Myocyte (in vitro differentiated cells): ENCODE measurements at regions not wholly inside any gene's neighbourhood (a gene's known extent, or its start where the extent isn't known, plus 50 kb on each side); places are given as distances from the start of the nearest gene placed in this dataset.
"Not testable (repeated sequence)": the region's sequence is repeated elsewhere in the genome, so short reads cannot be mapped to it uniquely, and the experiment has no call there.

Experiments
- DNase-seq: peaks from one replicate; pipeline ENCODE4 v3.0.0-alpha.2; 2012; ENCODE audit warnings: low read depth

GRCh38 chr1:91604632-91605031 is 104.0 kb downstream of the CDC7 start:
- peak; percentile 90 for DNase-seq

GRCh38 chr1:91605566-91605965 is 104.9 kb downstream of the CDC7 start:
- no peak for DNase-seq

DNA sequence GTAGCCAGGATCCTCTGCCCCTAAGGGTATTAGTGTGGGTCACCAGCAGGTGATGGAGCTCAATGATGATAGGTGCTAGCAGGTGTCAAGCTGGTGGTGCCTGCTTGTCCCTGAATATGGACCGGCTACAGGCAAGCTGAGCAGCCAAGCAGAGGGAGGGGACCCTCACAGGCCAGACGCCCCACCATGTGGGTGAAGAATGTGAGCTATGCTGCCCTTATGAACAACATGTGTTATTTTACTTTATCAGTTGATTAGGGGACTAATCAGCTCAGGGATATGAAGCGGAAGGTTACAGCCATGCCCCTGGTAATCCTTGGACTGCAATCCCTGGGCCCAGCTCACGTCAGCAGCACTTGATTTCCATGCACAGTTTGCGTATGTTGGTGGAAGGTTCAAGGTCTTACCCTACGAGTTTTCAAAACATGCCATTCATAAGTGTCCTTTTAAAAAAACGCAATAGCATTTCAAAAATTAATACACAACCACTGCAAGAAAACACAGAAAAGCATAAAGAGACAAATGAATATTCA is 106.0 kb downstream of the CDC7 start:
- no peak for DNase-seq

DNA sequence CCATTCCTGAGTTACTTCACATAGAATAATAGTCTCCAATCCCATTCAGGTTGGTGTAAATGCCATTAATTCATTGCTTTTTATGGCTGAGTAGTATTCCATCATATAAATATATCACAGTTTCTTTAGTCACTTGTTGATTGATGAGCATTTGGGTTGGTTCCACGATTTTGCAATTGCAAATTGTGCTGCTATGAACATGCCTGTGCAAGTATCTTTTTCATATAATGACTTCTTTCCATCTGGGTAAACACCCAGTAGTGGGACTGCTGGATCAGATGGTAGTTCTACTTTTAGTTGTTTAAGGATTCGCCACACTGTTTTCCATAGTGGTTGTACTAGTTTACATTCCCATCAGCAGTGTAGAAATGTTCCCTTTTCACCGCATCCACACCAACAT is 107.0 kb downstream of the CDC7 start:
- DNase-seq = not testable (repeated sequence)

GRCh38 chr1:91608876-91609275 is 108.2 kb downstream of the CDC7 start:
- no peak for DNase-seq

DNA sequence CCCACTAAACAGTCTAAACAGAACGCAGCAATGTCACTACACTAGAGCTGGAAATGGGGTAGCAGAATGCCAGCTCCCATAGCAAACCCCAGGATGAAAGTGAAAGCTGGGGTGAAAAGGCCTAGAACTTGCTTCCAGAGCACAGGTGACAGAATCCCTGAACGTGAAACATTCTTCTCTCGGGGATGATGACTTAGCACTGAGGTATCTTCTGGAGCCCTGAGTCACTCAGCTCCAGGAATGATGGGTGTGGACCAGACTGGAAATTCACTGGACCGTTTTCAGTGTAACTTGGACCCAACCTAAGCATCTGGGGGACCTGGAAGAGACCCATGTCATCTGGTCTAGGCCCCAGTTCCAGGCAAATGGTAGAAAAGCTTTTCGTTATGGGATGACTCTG is 108.9 kb downstream of the CDC7 start:
- no peak for DNase-seq

- no peak for DNase-seq
These were observed 109.5 kb downstream of the CDC7 start for GRCh38 chr1:91610102-91610501.

DNA sequence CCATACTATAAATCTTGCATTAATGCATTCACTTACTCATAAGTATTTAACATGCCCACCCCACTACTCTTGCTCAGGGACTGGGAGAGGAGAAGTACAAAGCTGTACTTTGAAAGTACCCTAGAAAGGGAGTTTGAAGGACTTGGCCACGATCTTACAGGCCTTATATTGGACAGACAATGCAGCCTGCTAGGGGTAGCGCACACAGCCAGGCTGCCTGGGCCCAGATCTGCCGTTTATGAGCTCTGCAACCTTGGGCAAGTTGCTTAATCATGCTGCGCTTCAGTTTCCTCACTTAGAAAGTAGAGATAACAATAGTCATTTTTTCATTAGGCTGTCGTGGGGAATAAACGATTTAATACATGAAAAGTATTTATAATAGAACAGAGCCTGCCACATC is 110.1 kb downstream of the CDC7 start:
- DNase-seq = no peak

DNA sequence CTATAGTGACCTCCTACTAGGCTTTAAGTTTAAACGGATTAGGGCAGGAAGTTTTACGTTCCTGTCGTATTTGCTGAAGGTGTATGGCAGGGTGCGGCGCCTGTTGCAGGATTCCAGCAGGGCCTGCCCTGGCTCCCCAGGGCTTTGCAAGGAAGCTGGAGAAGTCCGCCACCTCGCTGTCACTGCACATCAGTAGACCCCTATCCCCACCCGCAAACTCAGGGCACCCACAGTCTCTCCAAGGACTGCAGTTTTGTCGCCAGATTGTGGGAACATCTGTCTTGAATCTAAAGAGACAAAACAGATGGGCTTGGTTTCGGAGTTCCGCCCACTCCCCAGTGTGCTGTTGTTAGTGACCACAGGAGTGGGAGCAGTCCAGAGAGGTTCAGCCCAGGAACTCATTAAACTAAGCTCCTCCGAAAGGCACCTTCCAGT is 110.8 kb downstream of the CDC7 start:
- no peak for DNase-seq

- peak; percentile 51 for DNase-seq
These were observed 112.9 kb downstream of the CDC7 start for GRCh38 chr1:91613595-91613994.

DNA sequence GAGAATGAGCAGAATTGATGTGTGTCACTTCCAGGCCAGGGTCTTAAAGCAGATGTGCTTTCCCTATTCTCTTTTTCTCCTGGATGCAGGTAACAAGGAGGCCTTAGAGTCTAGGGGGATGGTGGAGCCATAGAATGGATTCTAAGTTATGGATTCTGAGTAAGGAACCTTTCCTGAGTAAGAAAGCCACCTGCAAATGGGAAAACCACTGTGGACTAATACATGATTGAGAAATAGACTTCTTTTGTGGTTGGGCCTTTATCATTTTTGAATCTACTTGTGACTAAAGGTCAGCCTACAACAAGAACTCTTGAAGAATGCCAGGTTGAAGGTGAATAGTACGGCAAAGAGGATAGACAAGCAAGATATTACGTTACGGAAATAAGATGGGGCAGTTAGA is 116.1 kb downstream of the CDC7 start:
- no peak for DNase-seq

GRCh38 chr1:91617285-91617765 is 116.7 kb downstream of the CDC7 start:
- DNase-seq = no peak

- no peak for DNase-seq
These were observed 119.2 kb downstream of the CDC7 start for GRCh38 chr1:91619881-91620280.

GRCh38 chr1:91621360-91621759 is 120.7 kb downstream of the CDC7 start:
- no peak for DNase-seq

- DNase-seq = no peak
These were observed 121.3 kb downstream of the CDC7 start for GRCh38 chr1:91621907-91622306.

GRCh38 chr1:91622616-91623015 is 122.0 kb downstream of the CDC7 start:
- DNase-seq = no peak

DNA sequence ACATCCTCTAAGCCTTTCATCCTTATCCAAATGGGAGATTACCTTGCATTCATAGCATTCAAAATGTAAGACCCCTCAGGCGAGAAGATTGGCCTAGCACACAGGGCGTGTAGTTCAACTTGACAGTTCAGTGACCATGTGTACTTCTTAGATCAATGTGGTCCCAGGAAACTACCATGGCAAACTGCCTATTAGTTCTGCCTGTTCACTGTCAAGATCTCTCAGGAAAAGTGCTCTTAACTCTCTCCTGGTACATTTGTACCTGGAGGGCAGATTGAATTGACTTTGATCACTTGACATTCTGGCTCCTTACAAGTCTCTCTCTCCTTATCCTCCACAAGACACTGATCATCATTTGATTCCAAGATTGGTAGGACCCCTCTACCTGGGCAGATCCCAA is 122.4 kb downstream of the CDC7 start:
- DNase-seq = no peak

DNA sequence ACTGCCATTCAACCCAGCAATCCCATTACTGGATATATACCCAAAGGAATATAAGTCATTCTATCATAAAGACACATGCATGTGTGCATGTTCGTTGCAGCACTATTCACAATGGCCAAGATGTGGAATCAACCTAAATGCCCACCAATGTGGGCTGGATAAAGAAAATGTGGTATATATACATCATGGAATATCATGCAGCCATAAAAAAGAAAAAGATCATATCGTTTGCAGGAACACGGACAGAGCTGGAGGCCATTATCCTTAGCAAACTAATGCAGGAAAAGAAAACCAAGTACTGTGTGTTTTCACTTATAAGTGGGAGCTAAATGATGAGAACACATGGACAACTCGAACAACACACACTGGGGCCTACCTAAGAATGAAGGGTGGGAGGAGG is 123.7 kb downstream of the CDC7 start:
- no peak for DNase-seq
